ENCODE measurements at regions not wholly inside any gene's neighbourhood (a gene's known extent, or its start where the extent isn't known, plus 50 kb on each side); places are given as distances from the start of the nearest gene placed in this dataset.

- POLR2A ChIA-PET, result no interaction called here
- Histone ChIP-seq H3K9me3 (no peaks in the 10 kb centered on the region), H3K27me3 (replicated peaks; ENCODE audit: control insufficient read depth, insufficient read depth, low read length) (no peaks in the 10 kb centered on the region), H3K4me1 (no peaks in the 10 kb centered on the region), H3K36me3 (ENCODE audit: control insufficient read depth, insufficient read depth, low read length) (no peaks in the 10 kb centered on the region), H3K4me3 (ENCODE audit: low read depth, low read length) (no peak overlapping the region)
- Mint-ChIP-seq H3K27ac (ENCODE audit: unreplicated experiment) (no peak overlapping the region), H3K4me1 (ENCODE audit: low read depth, unreplicated experiment) (no peaks in the 10 kb centered on the region), H3K4me3 (ENCODE audit: unreplicated experiment) (no peak overlapping the region), H3K27me3 (ENCODE audit: insufficient read depth, unreplicated experiment) (no peaks in the 10 kb centered on the region), H3K36me3 (ENCODE audit: insufficient read depth, unreplicated experiment) (no peaks in the 10 kb centered on the region), H3K9me3 (ENCODE audit: unreplicated experiment) (no peaks in the 10 kb centered on the region)
- DNase-seq, result no peak
- intact Hi-C loops (cut with micrococcal nuclease; ENCODE audit: unreplicated experiment), result no loop called here
- no TSS peak for BruUV-seq (replicated peaks)
- no peak for TF ChIP-seq CTCF (IDR thresholded peaks at IDR 0.05; ENCODE audit: insufficient read depth in 1 of 2, low read depth in 1 of 2, low read length in 1 of 2, severe bottlenecking in 1 of 2, unreplicated experiment in 1 of 2)
- CTCF ChIA-PET, result no interaction called here
These were observed 679.5 kb downstream of the MATN1 start for GRCh38 chr1:30043731-30044408.

GRCh38 chr1:30043256-30043655 lies 680.1 kb downstream of the MATN1 start:
- no peak overlapping the region for H3K4me3 ChIP-seq (ENCODE audit: low read depth, low read length)
- H3K36me3 ChIP-seq (ENCODE audit: control insufficient read depth, insufficient read depth, low read length), result no peaks in the 10 kb centered on the region
- no peaks in the 10 kb centered on the region for H3K27me3 ChIP-seq (replicated peaks; ENCODE audit: control insufficient read depth, insufficient read depth, low read length)
- ChIA-PET POLR2A (no interaction called here), CTCF (no interaction called here)
- Mint-ChIP-seq H3K4me1 (ENCODE audit: low read depth, unreplicated experiment) (no peaks in the 10 kb centered on the region), H3K27ac (ENCODE audit: unreplicated experiment) (no peak overlapping the region), H3K27me3 (ENCODE audit: insufficient read depth, unreplicated experiment) (no peaks in the 10 kb centered on the region), H3K9me3 (ENCODE audit: unreplicated experiment) (no peaks in the 10 kb centered on the region), H3K36me3 (ENCODE audit: insufficient read depth, unreplicated experiment) (no peaks in the 10 kb centered on the region), H3K4me3 (ENCODE audit: unreplicated experiment) (no peak overlapping the region)
- intact Hi-C loops (cut with micrococcal nuclease; ENCODE audit: unreplicated experiment), result no loop called here
- no TSS peak for BruUV-seq (replicated peaks)
- no peaks in the 10 kb centered on the region for H3K9me3 ChIP-seq
- no peak for TF ChIP-seq CTCF (IDR thresholded peaks at IDR 0.05; ENCODE audit: insufficient read depth in 1 of 2, low read depth in 1 of 2, low read length in 1 of 2, severe bottlenecking in 1 of 2, unreplicated experiment in 1 of 2)
- no peaks in the 10 kb centered on the region for H3K4me1 ChIP-seq
- no peak for DNase-seq

- TF ChIP-seq CTCF (IDR thresholded peaks at IDR 0.05; ENCODE audit: insufficient read depth in 1 of 2, low read depth in 1 of 2, low read length in 1 of 2, severe bottlenecking in 1 of 2, unreplicated experiment in 1 of 2), result no peak
- CTCF ChIA-PET, result no interaction called here
- Histone ChIP-seq H3K9me3 (no peaks in the 10 kb centered on the region), H3K36me3 (ENCODE audit: control insufficient read depth, insufficient read depth, low read length) (no peaks in the 10 kb centered on the region), H3K4me1 (no peaks in the 10 kb centered on the region), H3K4me3 (ENCODE audit: low read depth, low read length) (no peak overlapping the region), H3K27me3 (replicated peaks; ENCODE audit: control insufficient read depth, insufficient read depth, low read length) (no peaks in the 10 kb centered on the region)
- H3K36me3 Mint-ChIP-seq (ENCODE audit: insufficient read depth, unreplicated experiment), result no peaks in the 10 kb centered on the region
- no peak overlapping the region for H3K4me3 Mint-ChIP-seq (ENCODE audit: unreplicated experiment)
- no peak for DNase-seq
- H3K27me3 Mint-ChIP-seq (ENCODE audit: insufficient read depth, unreplicated experiment), result no peaks in the 10 kb centered on the region
- H3K27ac Mint-ChIP-seq (ENCODE audit: unreplicated experiment), result no peak overlapping the region
- H3K4me1 Mint-ChIP-seq (ENCODE audit: low read depth, unreplicated experiment), result no peaks in the 10 kb centered on the region
- BruUV-seq (replicated peaks), result no TSS peak
- no peaks in the 10 kb centered on the region for H3K9me3 Mint-ChIP-seq (ENCODE audit: unreplicated experiment)
- POLR2A ChIA-PET, result no interaction called here
- intact Hi-C loops (cut with micrococcal nuclease; ENCODE audit: unreplicated experiment), result no loop called here
These were observed 680.8 kb downstream of the MATN1 start for GRCh38 chr1:30042438-30043147.
